PC-3 (cell line): ENCODE measurements at regions not wholly inside any gene's neighbourhood (a gene's known extent, or its start where the extent isn't known, plus 50 kb on each side); places are given as distances from the start of the nearest gene placed in this dataset.

Experiments
- ATAC-seq: fragments of 200-7000 bp; cut with Tn5 transposase; 2 replicates; pipeline ENCODE4 v1.9.1; 2020; ENCODE audit warnings: mild to moderate bottlenecking, moderate library complexity
- BruUV-seq: library from RNA; stranded (reverse); fragments of 400-500 nt; replicated peaks from 2 replicates; lab custom pipeline; 2021; lab: Mats Ljungman, UMichigan
- CTCF ChIA-PET: fragments of 300-600 bp; sonication (Branson Sonifier 250); formaldehyde crosslinking; loops from one replicate; lab custom pipeline; 2022; ENCODE audit warnings: antibody characterized with exemption; lab: Charles Lee
- POLR2A ChIA-PET: fragments of 300-600 bp; sonication (Branson Sonifier 250); formaldehyde crosslinking; loops from one replicate; lab custom pipeline; 2022; ENCODE audit warnings: antibody characterized with exemption; ENCODE audit not compliant: unreplicated experiment; lab: Charles Lee
- DNase-seq: peaks from one replicate; pipeline ENCODE4 v3.0.0-alpha.2; 2015
- H2AFZ ChIP-seq: fragments of 300-600 bp; sonication (generic); 2 replicates; pipeline ENCODE4 v1.6.0; 2016; ENCODE audit warnings: antibody characterized with exemption, low read length
- H3F3A ChIP-seq: fragments of 300-600 bp; sonication (generic); one replicate; pipeline ENCODE4 v1.6.0; 2017; ENCODE audit warnings: antibody characterized with exemption, low read length, control low read depth, mild to moderate bottlenecking; ENCODE audit not compliant: unreplicated experiment
- H3K27ac ChIP-seq: fragments of 300-600 bp; sonication (generic); 2 replicates; pipeline ENCODE4 v1.5.1; 2016; ENCODE audit warnings: mild to moderate bottlenecking, low read length
- H3K27me3 ChIP-seq: fragments of 300-600 bp; sonication (generic); 2 replicates; pipeline ENCODE4 v1.6.1; 2016; ENCODE audit warnings: low read length, mixed read lengths
- H3K36me3 ChIP-seq: fragments of 300-600 bp; sonication (generic); 2 replicates; pipeline ENCODE4 v1.6.1; 2016; ENCODE audit warnings: low read depth, mixed run types, low read length, mixed read lengths
- H3K4me1 ChIP-seq: fragments of 300-600 bp; sonication (generic); 2 replicates; pipeline ENCODE4 v1.5.1; 2016; ENCODE audit warnings: low read length; ENCODE audit not compliant: insufficient read depth
- H3K4me2 ChIP-seq: fragments of 300-600 bp; sonication (generic); 2 replicates; pipeline ENCODE4 v1.6.0; 2016; ENCODE audit warnings: low read length
- H3K4me3 ChIP-seq: fragments of 300-600 bp; sonication (generic); 2 replicates; pipeline ENCODE4 v1.5.1; 2016; ENCODE audit warnings: mild to moderate bottlenecking, low read length, mixed read lengths
- H3K79me2 ChIP-seq: fragments of 300-600 bp; sonication (generic); 2 replicates; pipeline ENCODE4 v1.6.1; 2017; ENCODE audit warnings: low read length, mixed read lengths
- H3K9ac ChIP-seq: fragments of 300-600 bp; sonication (generic); 2 replicates; pipeline ENCODE4 v1.6.0; 2016; ENCODE audit warnings: mild to moderate bottlenecking, low read length
- H3K9me2 ChIP-seq: fragments of 300-600 bp; sonication (generic); replicated peaks from 2 replicates; pipeline ENCODE4 v1.6.1; 2016; ENCODE audit warnings: mixed run types, low read length, mixed read lengths
- H3K9me3 ChIP-seq: fragments of 300-600 bp; sonication (generic); 2 replicates; pipeline ENCODE4 v1.6.1; 2016; ENCODE audit warnings: low read length, mixed read lengths
- H4K20me1 ChIP-seq: fragments of 300-600 bp; sonication (generic); 2 replicates; pipeline ENCODE4 v1.6.1; 2016; ENCODE audit warnings: low read length, mixed read lengths
- CTCF ChIP-seq: fragments of 300-600 bp; sonication (generic); conservative IDR thresholded peaks from 2 replicates; pipeline ENCODE4 v1.5.1; 2017; ENCODE audit warnings: antibody characterized with exemption, low read depth, mild to moderate bottlenecking, low read length
- EZH2 ChIP-seq: fragments of 300-600 bp; sonication (generic); IDR thresholded peaks from one replicate; pipeline ENCODE4 v1.6.1; 2017; ENCODE audit warnings: antibody characterized with exemption, mild to moderate bottlenecking, low read length; ENCODE audit not compliant: unreplicated experiment
- EZH2phosphoT487 ChIP-seq: fragments of 300-600 bp; sonication (generic); IDR thresholded peaks from 2 replicates; pipeline ENCODE4 v1.6.1; 2018; ENCODE audit warnings: mild to moderate bottlenecking, antibody characterized with exemption, low read length, borderline replicate concordance
- intact Hi-C: fragments of 100-400 bp; cut with micrococcal nuclease; formaldehyde crosslinking; loops from 2 replicates; pipeline ENCODE4 v1.9.0; 2023

DNA sequence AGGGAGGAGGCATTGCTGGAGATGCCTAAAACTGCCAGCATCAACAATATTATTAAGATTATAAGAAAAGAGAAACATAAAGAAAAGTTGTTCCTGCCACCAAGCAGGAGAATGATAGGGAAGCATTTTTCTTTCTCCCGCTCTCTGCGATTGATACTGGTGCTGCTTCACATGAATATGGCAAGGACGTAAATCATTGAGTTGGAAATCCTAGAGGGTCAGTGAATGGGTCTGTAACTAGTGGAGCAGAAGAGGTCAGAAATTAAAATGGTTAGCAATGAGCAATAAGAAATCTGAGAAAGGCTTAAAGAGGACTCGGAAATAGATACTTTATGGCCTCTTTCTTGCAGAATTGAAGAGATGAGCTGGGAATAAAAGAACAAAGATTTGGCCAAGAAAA, 631.7 kb downstream of the BCL11A start:
- Histone ChIP-seq H3F3A (no peaks in the 10 kb centered on the region), H3K9me3 (no peaks in the 10 kb centered on the region), H3K4me1 (no peaks in the 10 kb centered on the region), H3K4me3 (no peak overlapping the region), H4K20me1 (no peaks in the 10 kb centered on the region), H3K27ac (no peak overlapping the region), H3K79me2 (no peaks in the 10 kb centered on the region), H3K9ac (no peak overlapping the region), H3K9me2 (no peaks in the 10 kb centered on the region), H3K27me3 (peaks cover 52% of the 10 kb centered on the region), H3K36me3 (no peaks in the 10 kb centered on the region), H2AFZ (no peak overlapping the region), H3K4me2 (no peak overlapping the region)
- TF ChIP-seq EZH2 (no peak), CTCF (no peak), EZH2phosphoT487 (no peak)
- ATAC-seq, result no peak
- intact Hi-C loops, result no loop called here
- CTCF ChIA-PET, result no interaction called here
- BruUV-seq, result no TSS peak
- DNase-seq, result no peak
- POLR2A ChIA-PET, result no interaction called here

DNA sequence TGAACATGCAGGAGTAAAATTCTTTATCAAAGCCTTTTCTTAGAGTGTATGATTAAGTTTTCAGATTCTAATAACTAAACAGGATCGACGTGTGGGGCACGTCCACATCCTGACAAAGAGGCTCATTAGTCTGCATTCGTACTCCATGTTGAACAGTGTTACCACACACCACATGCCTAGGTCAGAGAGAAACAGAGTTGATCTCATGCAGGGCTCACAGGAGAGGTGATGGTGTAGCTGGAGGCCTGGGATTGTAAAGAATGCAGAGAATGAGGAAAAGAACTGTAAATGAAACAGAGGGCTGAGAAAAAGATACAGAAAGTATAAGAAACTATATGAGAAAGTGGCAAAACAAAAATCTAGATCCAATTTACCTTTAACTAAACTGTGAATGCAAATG, 632.5 kb downstream of the BCL11A start:
- DNase-seq (no peak), ATAC-seq (no peak)
- no peak overlapping the region for H3K4me2 ChIP-seq
- no peaks in the 10 kb centered on the region for H3K4me1 ChIP-seq
- H3K9ac ChIP-seq, result no peak overlapping the region
- H3F3A ChIP-seq, result no peaks in the 10 kb centered on the region
- no peaks in the 10 kb centered on the region for H3K9me2 ChIP-seq
- ChIA-PET CTCF (no interaction called here), POLR2A (no interaction called here)
- no peak overlapping the region for H3K4me3 ChIP-seq
- no TSS peak for BruUV-seq
- H3K27ac ChIP-seq, result no peak overlapping the region
- H3K79me2 ChIP-seq, result no peaks in the 10 kb centered on the region
- no peaks in the 10 kb centered on the region for H4K20me1 ChIP-seq
- no peaks in the 10 kb centered on the region for H3K36me3 ChIP-seq
- TF ChIP-seq CTCF, result no peak
- TF ChIP-seq EZH2phosphoT487, result no peak
- TF ChIP-seq EZH2, result no peak
- no peak overlapping the region for H2AFZ ChIP-seq
- peaks cover 45% of the 10 kb centered on the region for H3K27me3 ChIP-seq
- intact Hi-C loops, result no loop called here
- no peaks in the 10 kb centered on the region for H3K9me3 ChIP-seq

DNA sequence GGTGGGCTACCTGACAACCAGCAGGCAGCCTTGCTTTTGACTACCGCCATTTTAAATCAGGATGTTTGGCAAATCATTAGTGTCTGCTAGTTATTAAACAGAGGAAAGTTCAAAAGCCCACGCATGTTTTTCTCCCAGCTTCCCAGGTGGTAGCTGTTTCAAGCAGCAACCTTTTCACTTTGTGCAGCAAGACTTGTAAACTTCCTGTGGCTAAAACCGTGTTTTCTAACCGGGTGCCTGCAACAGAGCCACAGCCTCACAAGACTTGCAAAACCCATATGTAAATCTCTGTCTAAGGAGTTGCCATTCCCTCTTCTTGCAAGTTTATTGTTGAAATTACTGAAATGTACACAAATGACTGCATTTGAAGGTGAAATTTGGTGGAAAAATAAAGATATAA, 633.1 kb downstream of the BCL11A start:
- H4K20me1 ChIP-seq, result no peaks in the 10 kb centered on the region
- DNase-seq, result no peak
- ATAC-seq, result no peak
- no peaks in the 10 kb centered on the region for H3K9me2 ChIP-seq
- H3K27me3 ChIP-seq, result peaks cover 43% of the 10 kb centered on the region
- H3K9ac ChIP-seq, result no peak overlapping the region
- ChIA-PET CTCF (no interaction called here), POLR2A (no interaction called here)
- no peaks in the 10 kb centered on the region for H3F3A ChIP-seq
- no peaks in the 10 kb centered on the region for H3K79me2 ChIP-seq
- no peaks in the 10 kb centered on the region for H3K4me1 ChIP-seq
- no peak overlapping the region for H3K4me2 ChIP-seq
- no peak overlapping the region for H2AFZ ChIP-seq
- H3K9me3 ChIP-seq, result no peaks in the 10 kb centered on the region
- H3K4me3 ChIP-seq, result no peak overlapping the region
- intact Hi-C loops, result no loop called here
- no TSS peak for BruUV-seq
- H3K36me3 ChIP-seq, result no peaks in the 10 kb centered on the region
- no peak overlapping the region for H3K27ac ChIP-seq
- no peak for TF ChIP-seq EZH2phosphoT487
- TF ChIP-seq CTCF, result no peak
